Activated CD8-positive, alpha-beta T cell treated with anti-CD3 and anti-CD28 coated beads for 36 hours (primary cell): ENCODE measurements at regions not wholly inside any gene's neighbourhood (a gene's known extent, or its start where the extent isn't known, plus 50 kb on each side); places are given as distances from the start of the nearest gene placed in this dataset.

ENCODE experiments used
- ATAC-seq: fragments of 200-7000 bp; cut with Tn5 transposase; one replicate; pipeline ENCODE4 v1.10.0; 2021; ENCODE audit warnings: mild to moderate bottlenecking, moderate library complexity
- CTCF ChIA-PET: fragments of 350-600 bp; sonication (Branson Sonifier 250); formaldehyde crosslinking; loops from one replicate; lab custom pipeline; 2021; ENCODE audit warnings: antibody characterized with exemption; lab: Charles Lee
- POLR2A ChIA-PET: fragments of 350-600 bp; sonication (Branson Sonifier 250); formaldehyde crosslinking; loops from one replicate; lab custom pipeline; 2021; ENCODE audit warnings: antibody characterized with exemption; lab: Charles Lee
- DNase-seq: peaks from one replicate; pipeline ENCODE4 v3.0.0-alpha.2; 2020
- H3K27ac Mint-ChIP-seq: one replicate; pipeline ENCODE4 v1.8.0; 2021; ENCODE audit warnings: mild to moderate bottlenecking, mixed read lengths
- H3K27me3 Mint-ChIP-seq: one replicate; pipeline ENCODE4 v1.8.0; 2021; ENCODE audit warnings: mixed read lengths
- H3K36me3 Mint-ChIP-seq: one replicate; pipeline ENCODE4 v1.8.0; 2021; ENCODE audit warnings: low read depth, mixed read lengths
- H3K4me1 Mint-ChIP-seq: one replicate; pipeline ENCODE4 v1.8.0; 2021; ENCODE audit warnings: low read depth, mixed read lengths
- H3K4me3 Mint-ChIP-seq: one replicate; pipeline ENCODE4 v1.8.0; 2021; ENCODE audit warnings: mild to moderate bottlenecking, moderate library complexity, mixed read lengths
- H3K9me3 Mint-ChIP-seq: one replicate; pipeline ENCODE4 v1.8.0; 2021; ENCODE audit warnings: mixed read lengths
- intact Hi-C: fragments of 100-400 bp; cut with micrococcal nuclease; formaldehyde crosslinking; loops from one replicate; pipeline ENCODE4 v1.10.0; 2022
- TF ChIP-seq, protein P1 (sequence below): fragments of 200-600 bp; IDR thresholded peaks from one replicate; pipeline ENCODE4 v1.8.0; 2022; ENCODE audit warnings: antibody characterized with exemption, mild to moderate bottlenecking

DNA sequence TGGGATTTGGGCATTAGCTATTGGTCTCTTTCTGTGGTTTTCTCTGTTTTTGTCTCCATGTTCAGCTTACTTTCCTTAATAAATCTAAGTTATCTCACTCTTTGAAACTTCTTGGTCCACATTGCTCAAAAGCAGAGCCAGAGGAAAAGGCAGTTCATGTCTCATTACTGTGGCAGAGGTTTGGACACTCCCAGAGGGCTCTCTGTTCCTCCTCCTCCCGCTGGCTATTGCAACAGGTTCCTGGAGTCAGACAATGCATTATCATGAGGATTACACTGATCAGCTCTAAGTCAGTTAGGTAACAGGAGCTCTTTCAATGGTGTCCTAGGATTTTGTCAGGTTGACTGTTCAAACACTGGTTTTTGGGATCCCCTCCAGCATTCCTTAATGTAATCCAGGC is 298.8 kb downstream of the NDFIP2 start:
- ChIA-PET POLR2A (no interaction called here), CTCF (no interaction called here)
- H3K9me3 Mint-ChIP-seq, result no peaks in the 10 kb centered on the region
- intact Hi-C loops, result no loop called here
- H3K36me3 Mint-ChIP-seq, result no peaks in the 10 kb centered on the region
- ATAC-seq, result no peak
- no peaks in the 10 kb centered on the region for H3K27me3 Mint-ChIP-seq
- TF ChIP-seq, protein P1, sequence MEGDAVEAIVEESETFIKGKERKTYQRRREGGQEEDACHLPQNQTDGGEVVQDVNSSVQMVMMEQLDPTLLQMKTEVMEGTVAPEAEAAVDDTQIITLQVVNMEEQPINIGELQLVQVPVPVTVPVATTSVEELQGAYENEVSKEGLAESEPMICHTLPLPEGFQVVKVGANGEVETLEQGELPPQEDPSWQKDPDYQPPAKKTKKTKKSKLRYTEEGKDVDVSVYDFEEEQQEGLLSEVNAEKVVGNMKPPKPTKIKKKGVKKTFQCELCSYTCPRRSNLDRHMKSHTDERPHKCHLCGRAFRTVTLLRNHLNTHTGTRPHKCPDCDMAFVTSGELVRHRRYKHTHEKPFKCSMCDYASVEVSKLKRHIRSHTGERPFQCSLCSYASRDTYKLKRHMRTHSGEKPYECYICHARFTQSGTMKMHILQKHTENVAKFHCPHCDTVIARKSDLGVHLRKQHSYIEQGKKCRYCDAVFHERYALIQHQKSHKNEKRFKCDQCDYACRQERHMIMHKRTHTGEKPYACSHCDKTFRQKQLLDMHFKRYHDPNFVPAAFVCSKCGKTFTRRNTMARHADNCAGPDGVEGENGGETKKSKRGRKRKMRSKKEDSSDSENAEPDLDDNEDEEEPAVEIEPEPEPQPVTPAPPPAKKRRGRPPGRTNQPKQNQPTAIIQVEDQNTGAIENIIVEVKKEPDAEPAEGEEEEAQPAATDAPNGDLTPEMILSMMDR, result no peak
- H3K4me1 Mint-ChIP-seq, result no peaks in the 10 kb centered on the region
- no peak overlapping the region for H3K4me3 Mint-ChIP-seq
- no peak overlapping the region for H3K27ac Mint-ChIP-seq
- DNase-seq, result no peak

- Mint-ChIP-seq H3K36me3 (no peaks in the 10 kb centered on the region), H3K4me3 (no peak overlapping the region), H3K27me3 (no peaks in the 10 kb centered on the region), H3K27ac (no peak overlapping the region), H3K4me1 (no peaks in the 10 kb centered on the region), H3K9me3 (no peaks in the 10 kb centered on the region)
- DNase-seq (no peak), ATAC-seq (no peak)
- POLR2A ChIA-PET, result no interaction called here
- CTCF ChIA-PET, result no interaction called here
- intact Hi-C loops, result no loop called here
- TF ChIP-seq, protein P1, result no peak
These were observed 297.9 kb downstream of the NDFIP2 start for GRCh38 chr13:79778741-79779460.

DNA sequence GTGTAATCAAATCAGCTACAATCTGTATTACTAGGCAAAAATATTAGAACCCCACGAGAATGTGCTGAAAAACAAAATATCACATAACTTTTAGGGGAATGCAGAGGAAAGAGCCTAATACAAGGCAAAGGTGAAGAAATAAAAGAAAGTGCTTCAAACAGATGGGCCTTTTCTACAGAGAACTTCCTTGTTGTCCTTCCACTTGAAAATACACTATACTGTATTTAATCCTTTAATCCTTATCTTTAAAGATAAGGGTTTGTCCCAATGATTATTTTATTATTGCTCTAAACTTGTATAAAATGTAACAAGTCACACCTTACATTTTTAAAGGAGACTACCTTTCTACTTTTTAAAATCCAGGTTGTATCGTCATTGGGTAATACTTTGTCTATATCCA is 296.5 kb downstream of the NDFIP2 start:
- no peaks in the 10 kb centered on the region for H3K27me3 Mint-ChIP-seq
- no peak overlapping the region for H3K4me3 Mint-ChIP-seq
- H3K9me3 Mint-ChIP-seq, result no peaks in the 10 kb centered on the region
- ATAC-seq (no peak), DNase-seq (no peak)
- H3K27ac Mint-ChIP-seq, result no peak overlapping the region
- TF ChIP-seq, protein P1, result no peak
- intact Hi-C loops, result no loop called here
- CTCF ChIA-PET, result no interaction called here
- POLR2A ChIA-PET, result no interaction called here
- H3K4me1 Mint-ChIP-seq, result no peaks in the 10 kb centered on the region
- H3K36me3 Mint-ChIP-seq, result no peaks in the 10 kb centered on the region

DNA sequence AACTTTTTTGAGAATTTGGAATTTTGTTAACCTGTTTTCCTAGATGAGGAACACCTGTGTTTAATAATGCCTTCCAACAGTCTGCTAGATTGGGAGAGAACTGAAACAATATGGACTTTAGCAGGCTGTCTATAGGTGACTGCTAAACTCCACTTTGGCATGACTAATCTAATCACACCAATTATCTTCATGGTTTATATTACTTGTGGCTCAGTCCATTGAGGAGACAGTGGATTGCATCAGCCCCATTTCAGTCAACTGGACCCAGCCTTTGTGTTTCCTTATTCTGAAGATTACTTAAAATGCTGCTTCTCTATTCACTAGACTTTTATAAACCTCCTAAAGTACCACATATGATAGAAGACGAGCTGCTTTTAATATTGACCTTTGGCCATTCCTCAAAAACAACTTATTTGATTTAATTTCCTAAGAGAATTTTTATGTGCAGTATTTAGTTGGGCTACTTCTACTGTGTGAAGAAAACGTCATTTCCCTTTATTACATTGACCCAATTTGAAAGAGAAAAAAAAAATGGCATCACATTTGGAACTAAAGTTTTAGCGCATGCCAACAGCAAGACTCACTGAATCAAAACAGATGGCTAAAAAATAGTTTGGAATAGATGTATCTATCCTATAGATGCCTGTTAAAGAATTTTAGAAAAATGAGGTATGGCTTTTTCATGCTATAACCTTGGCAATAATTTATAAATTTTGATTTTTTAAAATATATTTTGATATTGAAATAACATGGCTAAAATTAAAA is 295.8 kb downstream of the NDFIP2 start:
- intact Hi-C loops, result no loop called here
- TF ChIP-seq, protein P1, result no peak
- POLR2A ChIA-PET, result no interaction called here
- CTCF ChIA-PET, result no interaction called here
- DNase-seq (no peak), ATAC-seq (no peak)
- Mint-ChIP-seq H3K27me3 (no peaks in the 10 kb centered on the region), H3K27ac (no peak overlapping the region), H3K4me3 (no peak overlapping the region), H3K4me1 (no peaks in the 10 kb centered on the region), H3K9me3 (peaks cover under 1% of the 10 kb centered on the region), H3K36me3 (no peaks in the 10 kb centered on the region)

GRCh38 chr13:79775830-79776229 is 294.9 kb downstream of the NDFIP2 start:
- ATAC-seq (no peak), DNase-seq (peak; percentile 10)
- POLR2A ChIA-PET, result no interaction called here
- H3K36me3 Mint-ChIP-seq, result no peaks in the 10 kb centered on the region
- intact Hi-C loops, result no loop called here
- no peak overlapping the region for H3K27ac Mint-ChIP-seq
- H3K27me3 Mint-ChIP-seq, result no peaks in the 10 kb centered on the region
- no peak overlapping the region for H3K4me3 Mint-ChIP-seq
- peaks cover 6% of the 10 kb centered on the region for H3K9me3 Mint-ChIP-seq
- CTCF ChIA-PET, result no interaction called here
- H3K4me1 Mint-ChIP-seq, result peaks cover 5% of the 10 kb centered on the region
- TF ChIP-seq, protein P1, result no peak
